ENCODE measurements at regions not wholly inside any gene's neighbourhood (a gene's known extent, or its start where the extent isn't known, plus 50 kb on each side); places are given as distances from the start of the nearest gene placed in this dataset.

GRCh38 chr5:114153833-114154232 is 208.0 kb upstream of the KCNN2 start:
- DNase-seq (ENCODE audit: low read depth) = no peak

GRCh38 chr5:114166081-114166480 is 195.8 kb upstream of the KCNN2 start:
- DNase-seq (ENCODE audit: low read depth) = no peak

GRCh38 chr5:114174131-114174530 is 187.7 kb upstream of the KCNN2 start:
- DNase-seq (ENCODE audit: low read depth) = no peak

GRCh38 chr5:114174837-114175236 is 187.0 kb upstream of the KCNN2 start:
- no peak for DNase-seq (ENCODE audit: low read depth)

GRCh38 chr5:114176356-114176755 is 185.5 kb upstream of the KCNN2 start:
- DNase-seq (ENCODE audit: low read depth) = no peak

- no peak for DNase-seq (ENCODE audit: low read depth)
Observed at GRCh38 chr5:114179134-114179533, 182.7 kb upstream of the KCNN2 start.

- no peak for DNase-seq (ENCODE audit: low read depth)
Observed at GRCh38 chr5:114184006-114184405, 177.9 kb upstream of the KCNN2 start.

GRCh38 chr5:114185274-114185673 is 176.6 kb upstream of the KCNN2 start:
- peak; percentile 31 for DNase-seq (ENCODE audit: low read depth)

- DNase-seq (ENCODE audit: low read depth) = no peak
Observed at GRCh38 chr5:114191441-114191840, 170.4 kb upstream of the KCNN2 start.

GRCh38 chr5:114192108-114192507 is 169.8 kb upstream of the KCNN2 start:
- DNase-seq (ENCODE audit: low read depth) = no peak

- DNase-seq (ENCODE audit: low read depth) = no peak
Observed at GRCh38 chr5:114201332-114201731, 160.5 kb upstream of the KCNN2 start.

- DNase-seq (ENCODE audit: low read depth) = no peak
Observed at GRCh38 chr5:114204923-114205322, 156.9 kb upstream of the KCNN2 start.

- no peak for DNase-seq (ENCODE audit: low read depth)
Observed at GRCh38 chr5:114206640-114207039, 155.2 kb upstream of the KCNN2 start.

GRCh38 chr5:114207615-114208014 is 154.3 kb upstream of the KCNN2 start:
- DNase-seq (ENCODE audit: low read depth) = no peak

- DNase-seq (ENCODE audit: low read depth) = no peak
Observed at GRCh38 chr5:114208120-114208519, 153.8 kb upstream of the KCNN2 start.

- no peak for DNase-seq (ENCODE audit: low read depth)
Observed at GRCh38 chr5:114208588-114208987, 153.3 kb upstream of the KCNN2 start.

GRCh38 chr5:114210662-114211061 is 151.2 kb upstream of the KCNN2 start:
- DNase-seq (ENCODE audit: low read depth) = no peak

GRCh38 chr5:114221807-114222206 is 140.1 kb upstream of the KCNN2 start:
- no peak for DNase-seq (ENCODE audit: low read depth)

GRCh38 chr5:114223866-114224265 is 138.0 kb upstream of the KCNN2 start:
- no peak for DNase-seq (ENCODE audit: low read depth)

GRCh38 chr5:114237766-114238165 is 124.1 kb upstream of the KCNN2 start:
- no peak for DNase-seq (ENCODE audit: low read depth)

- no peak for DNase-seq (ENCODE audit: low read depth)
Observed at GRCh38 chr5:114238771-114239313, 123.0 kb upstream of the KCNN2 start.

GRCh38 chr5:114243281-114243971 is 118.4 kb upstream of the KCNN2 start:
- DNase-seq (ENCODE audit: low read depth) = no peak

GRCh38 chr5:114243972-114244317 is 117.9 kb upstream of the KCNN2 start:
- DNase-seq (ENCODE audit: low read depth) = no peak

- peak; percentile 30 for DNase-seq (ENCODE audit: low read depth)
Observed at GRCh38 chr5:114249823-114250222, 112.0 kb upstream of the KCNN2 start.

All from fibroblast of gingiva (primary cell).